ENCODE measurements at regions not wholly inside any gene's neighbourhood (a gene's known extent, or its start where the extent isn't known, plus 50 kb on each side); places are given as distances from the start of the nearest gene placed in this dataset.

DNA sequence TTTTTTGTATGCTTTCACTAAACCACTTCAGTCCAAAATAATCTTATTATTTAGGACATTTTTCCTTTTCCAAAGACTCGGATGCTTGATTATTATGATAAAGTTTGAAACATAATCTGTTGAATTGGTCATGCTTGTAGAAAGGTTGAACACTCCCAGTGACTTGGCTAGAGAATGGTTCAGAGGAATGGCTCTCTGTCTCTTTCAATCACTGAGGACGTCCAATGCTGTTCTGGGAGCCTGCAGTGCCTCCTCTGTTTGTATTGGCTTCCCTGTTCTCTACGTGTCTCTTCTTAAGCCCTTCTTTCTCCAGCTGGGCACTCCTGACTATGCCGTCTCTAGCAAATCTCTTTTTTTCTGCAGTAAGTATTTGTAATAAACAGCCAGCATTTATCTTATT, 369.0 kb upstream of the DYNLRB2 start:
- DNase-seq = no peak

- DNase-seq = no peak
Measured at GRCh38 chr16:80171199-80171598, 369.6 kb upstream of the DYNLRB2 start.

- DNase-seq = no peak
Measured at GRCh38 chr16:80167657-80168390, 373.0 kb upstream of the DYNLRB2 start.

- no peak for DNase-seq
Measured at GRCh38 chr16:80166082-80166481, 374.7 kb upstream of the DYNLRB2 start.

DNA sequence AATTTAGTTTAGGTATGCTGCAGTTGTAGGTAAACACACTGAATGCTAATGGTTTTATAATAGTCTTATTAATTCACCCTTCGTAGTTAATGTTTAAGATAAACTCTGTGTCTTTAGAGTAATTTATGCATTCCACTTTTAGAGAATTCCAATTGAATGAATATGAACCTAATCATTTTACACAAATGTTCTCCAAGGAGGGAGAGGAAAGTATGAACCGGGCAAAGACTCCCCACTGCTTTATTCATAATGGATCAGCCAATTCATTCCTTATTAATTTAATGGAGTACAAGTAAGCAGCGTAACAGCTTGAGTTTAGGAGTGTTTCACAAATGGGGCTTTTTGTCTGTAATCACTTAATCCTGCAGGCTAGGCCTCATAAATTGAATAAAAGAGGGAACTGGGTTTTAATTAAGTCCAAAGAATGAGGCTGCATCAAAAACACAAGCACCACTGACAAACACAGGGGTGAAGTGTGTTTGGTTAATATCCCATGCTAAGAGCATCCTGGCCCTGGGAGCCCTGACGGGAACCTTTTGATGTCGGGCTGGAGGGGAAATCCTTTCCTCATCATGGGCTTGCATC, 375.7 kb upstream of the DYNLRB2 start:
- no peak for DNase-seq

DNA sequence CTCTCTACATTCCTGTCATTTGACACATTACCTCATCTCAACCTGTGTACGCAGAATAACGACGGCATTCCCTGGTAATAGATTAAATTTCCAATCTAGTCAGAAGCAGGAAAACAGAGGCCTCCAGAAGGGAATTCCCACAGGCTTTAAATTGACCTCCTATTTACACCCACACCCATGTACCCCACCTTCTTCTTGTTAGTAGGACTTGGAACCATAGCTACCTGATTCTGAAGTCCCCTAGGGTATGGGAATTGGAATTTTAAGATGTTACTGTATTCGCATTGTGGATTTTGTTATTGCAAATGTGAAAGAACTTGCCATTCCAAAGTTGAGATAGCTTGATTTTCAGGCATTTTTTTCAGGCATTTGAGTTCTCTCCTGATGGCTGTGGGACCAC, 377.5 kb upstream of the DYNLRB2 start:
- no peak for DNase-seq

- DNase-seq = no peak
Measured at GRCh38 chr16:80161799-80162739, 378.7 kb upstream of the DYNLRB2 start.

DNA sequence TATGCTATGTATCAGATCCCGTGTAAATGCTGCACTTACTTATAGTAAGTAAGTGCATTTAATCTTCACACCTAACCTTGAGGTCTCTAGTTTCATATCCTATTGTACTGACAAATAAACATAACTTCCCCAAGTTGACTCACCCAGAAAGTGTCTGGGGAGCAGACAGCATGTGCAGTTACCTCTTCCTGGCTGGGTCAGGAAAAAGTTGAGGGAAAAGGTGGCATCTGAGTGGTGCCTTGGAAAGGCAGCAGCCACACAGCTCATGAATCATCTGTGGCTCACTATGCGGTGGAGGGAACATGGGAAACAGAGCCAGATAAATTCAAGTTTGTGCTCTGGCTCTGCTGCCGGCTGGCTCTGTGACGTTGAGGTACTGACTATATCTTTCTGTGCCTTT, 382.0 kb upstream of the DYNLRB2 start:
- DNase-seq = no peak

- no peak for DNase-seq
Measured at GRCh38 chr16:80151722-80152111, 389.1 kb upstream of the DYNLRB2 start.

GRCh38 chr16:80150978-80151721, 389.6 kb upstream of the DYNLRB2 start:
- DNase-seq = no peak

GRCh38 chr16:80148826-80149225, 392.0 kb upstream of the DYNLRB2 start:
- no peak for DNase-seq

DNA sequence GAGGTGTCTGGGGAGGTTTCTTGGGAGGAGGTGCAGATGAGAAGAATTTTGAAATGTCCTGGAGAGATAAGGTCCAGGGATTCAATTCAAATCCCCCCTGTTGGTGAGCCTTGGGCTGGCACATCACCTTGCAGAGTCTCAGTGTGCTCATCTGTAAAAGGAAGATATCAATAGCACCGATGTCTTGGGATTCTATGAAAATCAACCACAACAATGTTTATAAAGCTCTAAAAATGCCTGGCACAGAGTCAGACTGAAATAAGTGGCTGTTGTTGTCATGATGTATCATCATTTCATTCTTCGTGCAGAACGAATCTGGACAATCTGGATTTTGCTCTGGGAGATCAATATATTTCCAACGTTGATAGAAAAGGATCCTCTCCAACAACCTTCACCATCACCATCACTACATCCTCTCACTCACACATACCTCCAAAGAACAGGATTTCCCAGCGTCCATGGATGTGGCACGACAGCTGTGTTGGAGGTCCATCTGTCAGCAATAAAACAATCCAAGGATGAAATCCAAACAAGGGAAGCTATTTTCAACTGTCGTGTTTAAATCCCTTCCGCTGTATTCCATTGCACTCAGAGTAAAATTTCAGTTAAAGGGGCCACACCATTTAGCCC, 393.7 kb upstream of the DYNLRB2 start:
- no peak for DNase-seq

- DNase-seq = no peak
Measured at GRCh38 chr16:80144191-80144590, 396.6 kb upstream of the DYNLRB2 start.

GRCh38 chr16:80142940-80143339, 397.9 kb upstream of the DYNLRB2 start:
- no peak for DNase-seq

DNA sequence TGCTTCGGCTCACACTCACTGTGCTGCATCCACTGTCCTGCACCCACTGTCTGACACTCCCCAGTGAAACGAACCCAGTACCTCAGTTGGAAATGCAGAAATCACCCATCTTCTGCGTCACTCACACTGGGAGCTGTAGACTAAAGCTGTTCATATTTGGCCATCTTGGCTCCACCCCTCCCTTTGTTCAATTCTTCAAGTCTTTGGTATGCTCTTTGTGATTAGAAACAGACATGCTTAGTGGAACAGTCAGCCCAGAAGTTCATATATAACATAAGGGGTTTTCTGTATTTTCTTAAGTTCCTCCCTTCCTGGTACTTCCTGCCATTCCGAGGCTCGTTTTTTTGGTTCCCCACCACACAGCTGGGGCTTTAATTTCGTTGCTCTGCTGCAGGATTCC, 398.5 kb upstream of the DYNLRB2 start:
- DNase-seq = no peak

DNA sequence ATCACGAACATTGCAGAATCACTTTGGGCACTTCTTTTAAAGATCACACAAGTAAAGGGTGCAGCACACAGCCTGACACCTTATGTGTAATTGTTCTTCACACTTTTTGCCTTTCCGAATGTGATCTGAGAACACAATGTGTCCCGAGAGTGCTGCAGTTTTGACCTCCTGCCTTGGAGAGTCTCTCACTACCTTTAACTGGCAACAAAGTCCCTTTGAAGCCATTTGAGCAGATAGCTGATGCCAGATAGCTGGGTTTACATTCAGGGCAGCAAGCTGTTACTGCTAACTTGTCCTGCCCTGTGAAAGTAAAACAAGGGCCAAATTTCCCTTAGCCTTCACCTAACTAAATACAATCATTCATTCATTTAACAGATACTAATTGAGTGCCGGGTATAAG, 411.0 kb upstream of the DYNLRB2 start:
- no peak for DNase-seq

DNA sequence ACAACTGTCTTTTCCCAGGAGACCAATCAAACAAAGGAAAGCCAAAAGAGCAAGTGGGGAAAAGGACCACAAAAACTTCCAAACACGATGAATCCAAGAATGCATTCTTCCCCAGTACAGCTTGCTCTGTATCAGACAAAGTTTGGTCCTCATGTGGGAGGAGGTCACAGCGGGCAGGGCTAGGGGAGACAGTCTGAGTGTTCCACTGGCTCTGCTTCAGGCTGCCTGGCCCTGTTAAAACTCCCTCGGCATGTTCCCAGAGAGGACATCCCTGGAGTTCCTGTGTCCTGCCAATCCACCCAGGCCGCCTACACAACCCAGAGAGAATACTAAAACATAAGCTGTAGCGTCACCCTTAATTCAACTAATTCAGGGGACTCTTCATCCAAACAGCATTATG, 415.1 kb upstream of the DYNLRB2 start:
- no peak for DNase-seq

GRCh38 chr16:80123189-80123588, 417.6 kb upstream of the DYNLRB2 start:
- DNase-seq = no peak

DNA sequence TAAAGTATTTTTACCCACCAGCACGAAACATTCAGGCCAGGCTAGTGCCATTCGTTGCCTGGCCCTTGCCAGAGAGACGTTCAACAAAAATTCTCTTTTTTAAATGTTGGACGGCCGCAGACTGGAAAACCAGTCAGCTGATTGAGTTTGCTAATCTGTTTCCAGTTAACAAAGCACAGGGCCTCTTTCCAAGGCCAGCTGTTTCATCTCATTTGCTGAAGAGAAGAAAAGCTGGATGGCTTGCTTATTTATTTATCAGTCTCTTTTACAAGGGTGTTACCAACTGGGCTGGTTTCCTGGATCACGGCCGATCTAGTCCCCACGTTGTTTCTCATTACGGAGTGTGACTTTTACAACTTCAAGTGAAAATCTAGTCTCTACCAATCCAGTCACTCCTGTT, 418.7 kb upstream of the DYNLRB2 start:
- DNase-seq = no peak

- no peak for DNase-seq
Measured at GRCh38 chr16:80121522-80121909, 419.3 kb upstream of the DYNLRB2 start.

GRCh38 chr16:80120899-80121521, 419.8 kb upstream of the DYNLRB2 start:
- DNase-seq = no peak

DNA sequence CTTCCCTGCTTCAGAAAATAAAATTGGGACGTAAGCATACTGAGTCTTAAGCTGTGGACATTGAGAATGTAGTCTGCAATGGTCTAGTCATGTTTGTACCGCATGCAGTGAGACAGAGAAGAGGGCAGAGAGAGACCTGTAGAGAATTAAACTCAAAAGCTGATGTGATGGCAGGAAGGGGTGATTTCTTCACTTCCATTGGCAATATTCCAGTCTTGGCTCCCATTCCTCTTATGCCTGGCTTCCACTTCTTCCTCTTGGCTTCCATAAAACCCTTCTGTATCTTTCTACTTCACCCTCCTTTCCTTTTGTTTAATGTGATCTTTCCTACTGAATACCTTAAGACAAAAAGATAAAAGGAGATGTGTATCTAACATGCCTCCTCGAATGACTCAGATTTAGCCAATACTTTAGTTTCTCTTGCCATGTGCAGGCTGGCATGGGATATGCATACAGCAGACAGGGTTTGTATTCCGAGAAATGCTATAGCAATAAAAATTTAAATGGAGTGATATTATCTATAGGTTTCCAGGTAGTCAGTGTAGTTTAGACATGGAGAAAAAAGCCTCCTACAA, 423.1 kb upstream of the DYNLRB2 start:
- DNase-seq = no peak

Measured in stimulated activated naive CD4-positive, alpha-beta T cell treated with Interleukin-2 at 50 U/mL for 16 hours (primary cell).